Medulla oblongata (tissue), 1 donor: ENCODE measurements at regions not wholly inside any gene's neighbourhood (a gene's known extent, or its start where the extent isn't known, plus 50 kb on each side); places are given as distances from the start of the nearest gene placed in this dataset.

Source experiments
- DNase-seq: peaks from one replicate; pipeline ENCODE4 v3.0.0-alpha.2; 2015; ENCODE audit errors: extremely low spot score

GRCh38 chr14:98741523-98741922 is 530.5 kb downstream of the BCL11B start:
- DNase-seq = no peak

GRCh38 chr14:98742001-98742400 is 530.0 kb downstream of the BCL11B start:
- DNase-seq = no peak

GRCh38 chr14:98743536-98743935 is 528.5 kb downstream of the BCL11B start:
- DNase-seq = no peak

GRCh38 chr14:98748966-98749365 is 523.0 kb downstream of the BCL11B start:
- DNase-seq = no peak

GRCh38 chr14:98751110-98751509 is 520.9 kb downstream of the BCL11B start:
- no peak for DNase-seq

- DNase-seq = no peak
These were observed 519.3 kb downstream of the BCL11B start for GRCh38 chr14:98752660-98753059.

- no peak for DNase-seq
These were observed 517.5 kb downstream of the BCL11B start for GRCh38 chr14:98754343-98755020.

GRCh38 chr14:98756749-98757148 is 515.2 kb downstream of the BCL11B start:
- no peak for DNase-seq

GRCh38 chr14:98758440-98758839 is 513.6 kb downstream of the BCL11B start:
- no peak for DNase-seq

- DNase-seq = no peak
These were observed 510.0 kb downstream of the BCL11B start for GRCh38 chr14:98761993-98762392.

GRCh38 chr14:98766818-98767217 is 505.2 kb downstream of the BCL11B start:
- DNase-seq = no peak

- DNase-seq = no peak
These were observed 502.7 kb downstream of the BCL11B start for GRCh38 chr14:98769326-98769725.

- DNase-seq = no peak
These were observed 501.8 kb downstream of the BCL11B start for GRCh38 chr14:98770151-98770550.

GRCh38 chr14:98773814-98774213 is 498.2 kb downstream of the BCL11B start:
- no peak for DNase-seq

GRCh38 chr14:98775892-98776291 is 496.1 kb downstream of the BCL11B start:
- DNase-seq = no peak

- DNase-seq = no peak
These were observed 489.9 kb downstream of the BCL11B start for GRCh38 chr14:98782062-98782461.

- DNase-seq = no peak
These were observed 486.4 kb downstream of the BCL11B start for GRCh38 chr14:98785578-98785977.

- DNase-seq = no peak
These were observed 485.5 kb downstream of the BCL11B start for GRCh38 chr14:98786456-98786855.

GRCh38 chr14:98791661-98792060 is 480.3 kb downstream of the BCL11B start:
- no peak for DNase-seq

- DNase-seq = no peak
These were observed 479.8 kb downstream of the BCL11B start for GRCh38 chr14:98792171-98792570.

- DNase-seq = no peak
These were observed 473.9 kb downstream of the BCL11B start for GRCh38 chr14:98798099-98798498.

- no peak for DNase-seq
These were observed 472.1 kb downstream of the BCL11B start for GRCh38 chr14:98799891-98800290.

GRCh38 chr14:98802044-98802443 is 470.0 kb downstream of the BCL11B start:
- no peak for DNase-seq

- no peak for DNase-seq
These were observed 468.8 kb downstream of the BCL11B start for GRCh38 chr14:98803196-98803595.
